IMR-90 (cell line): ENCODE measurements at regions not wholly inside any gene's neighbourhood (a gene's known extent, or its start where the extent isn't known, plus 50 kb on each side); places are given as distances from the start of the nearest gene placed in this dataset.

Experiments used
- CEBPB ChIP-seq: IDR thresholded peaks from 2 replicates; pipeline ENCODE4 v1.6.1; 2012; ENCODE audit warnings: low read depth, low read length, improper control_type of control experiment
- ELK1 ChIP-seq: fragments of 150-350 bp; IDR thresholded peaks from 2 replicates; pipeline ENCODE4 v1.6.1; 2016; ENCODE audit warnings: low read depth, mild to moderate bottlenecking, low read length, moderate library complexity, borderline replicate concordance
- FOS ChIP-seq: fragments of 150-350 bp; IDR thresholded peaks from 2 replicates; pipeline ENCODE4 v1.6.1; 2016; ENCODE audit warnings: low read depth, low read length
- MAFK ChIP-seq: IDR thresholded peaks from 2 replicates; pipeline ENCODE4 v1.6.1; 2012; ENCODE audit warnings: low read depth, low read length, improper control_type of control experiment
- NFE2L2 ChIP-seq: fragments of 150-350 bp; IDR thresholded peaks from 2 replicates; pipeline ENCODE4 v1.6.1; 2016; ENCODE audit warnings: low read depth, mild to moderate bottlenecking, low read length
- POLR2A ChIP-seq: IDR thresholded peaks from 2 replicates; pipeline ENCODE4 v1.6.1; 2012; ENCODE audit warnings: mild to moderate bottlenecking, low read depth, low read length
- RAD21 ChIP-seq: IDR thresholded peaks from 2 replicates; pipeline ENCODE4 v1.6.1; 2012; ENCODE audit warnings: low read length, improper control_type of control experiment
- RCOR1 ChIP-seq: IDR thresholded peaks from 2 replicates; pipeline ENCODE4 v1.6.1; 2012; ENCODE audit warnings: mild to moderate bottlenecking, low read length, improper control_type of control experiment; ENCODE audit not compliant: insufficient replicate concordance
- RFX5 ChIP-seq: IDR thresholded peaks from 2 replicates; pipeline ENCODE4 v1.8.0; 2012; ENCODE audit warnings: low read depth, mild to moderate bottlenecking, low read length, moderate library complexity
- USF2 ChIP-seq: fragments of 150-350 bp; IDR thresholded peaks from 2 replicates; pipeline ENCODE4 v1.6.1; 2017; ENCODE audit warnings: mild to moderate bottlenecking, antibody characterized with exemption, low read length, low read depth
- TF ChIP-seq, protein P1 (sequence below): conservative IDR thresholded peaks from 2 replicates; pipeline ENCODE4 v1.5.1; 2012; ENCODE audit warnings: mild to moderate bottlenecking, low read depth, low read length, improper control_type of control experiment

DNA sequence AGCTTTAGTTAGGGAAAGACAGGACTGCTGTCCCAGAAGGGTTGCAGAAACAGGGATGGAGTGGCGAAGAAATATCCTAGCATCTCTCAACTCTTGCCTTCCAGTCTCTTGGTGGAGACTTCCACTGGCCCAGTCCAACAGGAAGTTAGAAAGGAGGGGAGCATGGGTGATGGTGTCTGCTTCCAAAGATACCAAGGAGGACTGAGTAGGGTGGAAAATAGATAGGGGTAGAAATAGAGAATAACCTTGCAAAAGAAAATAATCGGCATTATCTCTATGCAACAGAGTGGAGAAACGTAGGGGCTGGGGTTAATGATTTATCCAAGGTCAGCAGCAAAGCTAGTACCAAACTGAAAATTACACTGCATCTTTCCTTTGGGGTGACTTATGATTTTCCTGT, 242.3 kb downstream of the PSAT1 start:
- no peak for TF ChIP-seq POLR2A
- TF ChIP-seq, protein P1, sequence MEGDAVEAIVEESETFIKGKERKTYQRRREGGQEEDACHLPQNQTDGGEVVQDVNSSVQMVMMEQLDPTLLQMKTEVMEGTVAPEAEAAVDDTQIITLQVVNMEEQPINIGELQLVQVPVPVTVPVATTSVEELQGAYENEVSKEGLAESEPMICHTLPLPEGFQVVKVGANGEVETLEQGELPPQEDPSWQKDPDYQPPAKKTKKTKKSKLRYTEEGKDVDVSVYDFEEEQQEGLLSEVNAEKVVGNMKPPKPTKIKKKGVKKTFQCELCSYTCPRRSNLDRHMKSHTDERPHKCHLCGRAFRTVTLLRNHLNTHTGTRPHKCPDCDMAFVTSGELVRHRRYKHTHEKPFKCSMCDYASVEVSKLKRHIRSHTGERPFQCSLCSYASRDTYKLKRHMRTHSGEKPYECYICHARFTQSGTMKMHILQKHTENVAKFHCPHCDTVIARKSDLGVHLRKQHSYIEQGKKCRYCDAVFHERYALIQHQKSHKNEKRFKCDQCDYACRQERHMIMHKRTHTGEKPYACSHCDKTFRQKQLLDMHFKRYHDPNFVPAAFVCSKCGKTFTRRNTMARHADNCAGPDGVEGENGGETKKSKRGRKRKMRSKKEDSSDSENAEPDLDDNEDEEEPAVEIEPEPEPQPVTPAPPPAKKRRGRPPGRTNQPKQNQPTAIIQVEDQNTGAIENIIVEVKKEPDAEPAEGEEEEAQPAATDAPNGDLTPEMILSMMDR, result no peak
- TF ChIP-seq RAD21, result no peak
- no peak for TF ChIP-seq RCOR1
- no peak for TF ChIP-seq NFE2L2
- no peak for TF ChIP-seq CEBPB
- no peak for TF ChIP-seq MAFK
- TF ChIP-seq USF2, result no peak
- TF ChIP-seq RFX5, result no peak
- no peak for TF ChIP-seq FOS
- no peak for TF ChIP-seq ELK1
